Breast epithelium (tissue), 3 donors: ENCODE measurements at regions not wholly inside any gene's neighbourhood (a gene's known extent, or its start where the extent isn't known, plus 50 kb on each side); places are given as distances from the start of the nearest gene placed in this dataset.

Experiments used
- CTCF ChIP-seq, 3 donors: fragments of 450-650 bp; IDR thresholded peaks; one replicate each; pipeline ENCODE4 v1.5.1; 2016 to 2017; ENCODE audit warnings: antibody characterized with exemption in 3 of 3, mild to moderate bottlenecking in 3 of 3, moderate library complexity in 3 of 3
- POLR2A ChIP-seq: fragments of 450-650 bp; IDR thresholded peaks from one replicate; pipeline ENCODE4 v1.6.1; 2016; ENCODE audit warnings: antibody characterized with exemption, mild to moderate bottlenecking, moderate library complexity
- POLR2AphosphoS5 ChIP-seq, 3 donors: sonication (generic); formaldehyde crosslinking; IDR thresholded peaks; one replicate each; pipeline ENCODE4 v1.6.1; 2017; ENCODE audit warnings: antibody characterized with exemption in 3 of 3

GRCh38 chr3:152011812-152012735, 138.6 kb downstream of the SUCNR1 start:
- TF ChIP-seq CTCF (IDR thresholded peaks at IDR 0.05), result no peak
- TF ChIP-seq POLR2A, result no peak
- TF ChIP-seq POLR2AphosphoS5 (IDR thresholded peaks at IDR 0.05), result no peak
